Osteoblast (primary cell): ENCODE measurements at regions not wholly inside any gene's neighbourhood (a gene's known extent, or its start where the extent isn't known, plus 50 kb on each side); places are given as distances from the start of the nearest gene placed in this dataset.

Experiments used
- DNase-seq: peaks from one replicate; pipeline ENCODE4 v3.0.0; 2011; ENCODE audit warnings: low spot score, mixed read lengths; ENCODE audit not compliant: insufficient read length; ENCODE audit errors: missing footprints
- H2AFZ ChIP-seq: 2 replicates; pipeline ENCODE4 v1.6.0; 2011; ENCODE audit warnings: mild to moderate bottlenecking, low read length
- H3K27ac ChIP-seq: 2 replicates; pipeline ENCODE4 v1.5.1; 2011; ENCODE audit warnings: mild to moderate bottlenecking, low read depth, low read length, moderate library complexity
- H3K27me3 ChIP-seq: 2 replicates; pipeline ENCODE4 v1.6.0; 2012; ENCODE audit warnings: mild to moderate bottlenecking, control low read depth, inconsistent platforms, low read length, moderate library complexity; ENCODE audit not compliant: insufficient read depth
- H3K36me3 ChIP-seq: 2 replicates; pipeline ENCODE4 v1.5.1; 2011; ENCODE audit warnings: mild to moderate bottlenecking, low read length, control low read depth, moderate library complexity; ENCODE audit not compliant: insufficient read depth
- H3K4me1 ChIP-seq: 2 replicates; pipeline ENCODE4 v1.5.1; 2011; ENCODE audit warnings: mild to moderate bottlenecking, low read length, control low read depth, moderate library complexity; ENCODE audit not compliant: insufficient read depth
- H3K4me2 ChIP-seq: 2 replicates; pipeline ENCODE4 v1.6.0; 2011; ENCODE audit warnings: mild to moderate bottlenecking, low read length; ENCODE audit not compliant: insufficient read depth
- H3K4me3 ChIP-seq: fragments of 200-600 bp; sonication (generic); 3 replicates; pipeline ENCODE4 v1.5.1; 2012; ENCODE audit warnings: mild to moderate bottlenecking, low read length, inconsistent platforms; ENCODE audit not compliant: insufficient read depth
- H3K79me2 ChIP-seq: 2 replicates; pipeline ENCODE4 v1.6.0; 2012; ENCODE audit warnings: mild to moderate bottlenecking, low read length, control low read depth, inconsistent platforms; ENCODE audit not compliant: insufficient read depth
- H3K9me3 ChIP-seq: 2 replicates; pipeline ENCODE4 v1.5.1; 2011; ENCODE audit warnings: low read depth, low read length, control low read depth
- H4K20me1 ChIP-seq: 2 replicates; pipeline ENCODE4 v1.6.0; 2012; ENCODE audit warnings: mild to moderate bottlenecking, low read length, control low read depth; ENCODE audit not compliant: insufficient read depth
- TF ChIP-seq, protein P1 (sequence below): IDR thresholded peaks from 2 replicates; pipeline ENCODE4 v1.5.1; 2011; ENCODE audit warnings: mild to moderate bottlenecking, low read depth, low read length, moderate library complexity; ENCODE audit errors: extremely low read depth

DNA sequence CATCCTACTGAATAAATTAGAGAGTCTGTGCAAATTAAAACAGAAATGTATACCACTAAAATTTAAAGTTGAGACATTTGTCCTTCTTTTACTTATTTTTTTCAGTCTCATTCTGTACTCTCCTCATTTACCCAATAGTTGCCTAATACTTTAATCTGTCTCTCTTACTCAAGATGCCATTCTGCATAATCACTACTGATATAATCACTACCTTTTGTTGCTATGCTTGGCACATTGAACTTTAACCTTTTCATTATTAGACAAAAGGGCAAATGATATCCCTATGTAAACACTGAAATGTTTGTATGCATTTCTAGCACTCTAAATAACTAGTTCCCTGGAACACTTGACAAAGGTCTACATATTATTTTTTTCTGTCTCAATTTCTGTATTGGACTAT is 1108.3 kb upstream of the FLRT2 start:
- Histone ChIP-seq H4K20me1 (no peaks in the 10 kb centered on the region), H3K4me2 (no peak overlapping the region), H3K27me3 (no peaks in the 10 kb centered on the region), H3K27ac (no peak overlapping the region), H3K79me2 (no peaks in the 10 kb centered on the region), H3K4me1 (no peaks in the 10 kb centered on the region), H3K36me3 (no peaks in the 10 kb centered on the region), H3K9me3 (peaks cover 5% of the 10 kb centered on the region), H3K4me3 (no peak overlapping the region), H2AFZ (no peak overlapping the region)
- no peak for DNase-seq
- TF ChIP-seq, protein P1, sequence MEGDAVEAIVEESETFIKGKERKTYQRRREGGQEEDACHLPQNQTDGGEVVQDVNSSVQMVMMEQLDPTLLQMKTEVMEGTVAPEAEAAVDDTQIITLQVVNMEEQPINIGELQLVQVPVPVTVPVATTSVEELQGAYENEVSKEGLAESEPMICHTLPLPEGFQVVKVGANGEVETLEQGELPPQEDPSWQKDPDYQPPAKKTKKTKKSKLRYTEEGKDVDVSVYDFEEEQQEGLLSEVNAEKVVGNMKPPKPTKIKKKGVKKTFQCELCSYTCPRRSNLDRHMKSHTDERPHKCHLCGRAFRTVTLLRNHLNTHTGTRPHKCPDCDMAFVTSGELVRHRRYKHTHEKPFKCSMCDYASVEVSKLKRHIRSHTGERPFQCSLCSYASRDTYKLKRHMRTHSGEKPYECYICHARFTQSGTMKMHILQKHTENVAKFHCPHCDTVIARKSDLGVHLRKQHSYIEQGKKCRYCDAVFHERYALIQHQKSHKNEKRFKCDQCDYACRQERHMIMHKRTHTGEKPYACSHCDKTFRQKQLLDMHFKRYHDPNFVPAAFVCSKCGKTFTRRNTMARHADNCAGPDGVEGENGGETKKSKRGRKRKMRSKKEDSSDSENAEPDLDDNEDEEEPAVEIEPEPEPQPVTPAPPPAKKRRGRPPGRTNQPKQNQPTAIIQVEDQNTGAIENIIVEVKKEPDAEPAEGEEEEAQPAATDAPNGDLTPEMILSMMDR, result no peak

DNA sequence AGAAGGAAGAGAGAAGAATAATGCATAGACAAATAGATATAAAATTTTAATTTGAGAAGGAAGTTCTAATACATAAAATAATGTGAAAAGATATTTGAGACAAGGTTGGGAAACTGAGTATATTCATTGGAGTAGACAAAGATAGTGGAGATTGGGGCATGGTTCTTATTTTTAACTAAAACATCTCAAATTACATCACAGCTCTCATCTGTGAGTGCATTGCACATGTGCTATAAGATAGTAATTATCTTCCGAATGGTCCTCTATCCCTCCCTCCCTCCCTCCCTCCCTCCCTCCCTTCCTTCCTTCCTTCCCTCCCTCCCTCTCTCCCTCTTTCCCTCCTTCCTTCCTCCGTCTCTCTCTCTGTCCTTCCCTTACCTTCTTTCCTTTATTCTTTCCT is 1104.0 kb upstream of the FLRT2 start:
- Histone ChIP-seq H3K4me2 (no peak overlapping the region), H3K79me2 (no peaks in the 10 kb centered on the region), H3K4me1 (no peaks in the 10 kb centered on the region), H3K9me3 (no peaks in the 10 kb centered on the region), H3K27ac (no peak overlapping the region), H3K4me3 (no peak overlapping the region), H3K36me3 (no peaks in the 10 kb centered on the region), H4K20me1 (no peaks in the 10 kb centered on the region), H3K27me3 (no peaks in the 10 kb centered on the region), H2AFZ (no peak overlapping the region)
- DNase-seq, result no peak
- TF ChIP-seq, protein P1, result no peak

GRCh38 chr14:84432676-84433075 is 1097.3 kb upstream of the FLRT2 start:
- H2AFZ ChIP-seq, result no peak overlapping the region
- H4K20me1 ChIP-seq, result no peaks in the 10 kb centered on the region
- H3K4me3 ChIP-seq, result no peak overlapping the region
- H3K27me3 ChIP-seq, result no peaks in the 10 kb centered on the region
- H3K36me3 ChIP-seq, result no peaks in the 10 kb centered on the region
- no peak overlapping the region for H3K4me2 ChIP-seq
- H3K27ac ChIP-seq, result no peak overlapping the region
- H3K4me1 ChIP-seq, result no peaks in the 10 kb centered on the region
- TF ChIP-seq, protein P1, result no peak
- DNase-seq, result no peak
- H3K79me2 ChIP-seq, result no peaks in the 10 kb centered on the region
- no peaks in the 10 kb centered on the region for H3K9me3 ChIP-seq

DNA sequence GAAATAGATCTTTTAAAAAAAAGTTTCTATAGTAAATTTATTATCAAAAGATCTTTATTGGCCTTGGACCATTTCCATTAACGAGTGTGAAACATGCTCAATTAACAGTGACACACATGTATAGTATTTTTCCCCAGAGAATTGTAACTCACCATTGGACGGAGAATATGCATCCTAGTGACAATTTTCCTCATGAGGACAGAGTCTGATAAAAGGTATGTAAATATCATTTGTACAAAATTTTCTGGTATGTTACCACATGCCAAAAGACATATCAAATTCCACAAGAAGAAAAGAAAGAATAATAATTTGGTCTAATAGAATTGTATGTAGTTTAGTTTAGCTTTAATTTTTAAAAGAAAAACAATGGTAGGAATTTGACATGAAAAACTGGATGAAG is 1096.0 kb upstream of the FLRT2 start:
- H3K4me3 ChIP-seq, result no peak overlapping the region
- H3K27ac ChIP-seq, result no peak overlapping the region
- H3K4me1 ChIP-seq, result no peaks in the 10 kb centered on the region
- H3K27me3 ChIP-seq, result no peaks in the 10 kb centered on the region
- TF ChIP-seq, protein P1, result no peak
- no peak overlapping the region for H2AFZ ChIP-seq
- H3K79me2 ChIP-seq, result no peaks in the 10 kb centered on the region
- DNase-seq, result no peak
- H3K9me3 ChIP-seq, result no peaks in the 10 kb centered on the region
- no peak overlapping the region for H3K4me2 ChIP-seq
- no peaks in the 10 kb centered on the region for H3K36me3 ChIP-seq
- H4K20me1 ChIP-seq, result no peaks in the 10 kb centered on the region
